CD14-positive monocyte (primary cell): ENCODE measurements at regions not wholly inside any gene's neighbourhood (a gene's known extent, or its start where the extent isn't known, plus 50 kb on each side); places are given as distances from the start of the nearest gene placed in this dataset.

Experiments
- DNase-seq, 3 donors: peaks; one replicate each; pipeline ENCODE4 v3.0.0-alpha.2; 2011 to 2022
- H2AFZ ChIP-seq: 2 replicates; pipeline ENCODE4 v1.6.0; 2012; ENCODE audit warnings: mild to moderate bottlenecking, low read depth, low read length, inconsistent platforms; ENCODE audit not compliant: insufficient read depth, poor library complexity, severe bottlenecking
- H3K27ac ChIP-seq, 2 donors: 1 replicate in 1 of 2; 2 replicates in 1 of 2; pipeline ENCODE4 v1.5.1; 2012 to 2013; ENCODE audit warnings: low read length in 2 of 2, control low read depth in 1 of 2, inconsistent platforms in 1 of 2, low read depth in 1 of 2, mild to moderate bottlenecking in 1 of 2
- H3K27me3 ChIP-seq, 2 donors: one replicate each; pipeline versions ENCODE4 v1.6.0 to v1.6.1; 2011 to 2013; ENCODE audit warnings: low read length in 2 of 2; ENCODE audit not compliant: control insufficient read depth in 2 of 2, insufficient read depth in 2 of 2
- H3K36me3 ChIP-seq, 2 donors: replicated peaks in 1 of 2; 1 replicate in 1 of 2; 2 replicates in 1 of 2; pipeline versions ENCODE4 v1.5.1 to v1.6.1; 2012 to 2013; ENCODE audit warnings: low read length in 2 of 2, control low read depth in 1 of 2, inconsistent platforms in 1 of 2, mild to moderate bottlenecking in 1 of 2; ENCODE audit not compliant: insufficient read depth in 2 of 2, control insufficient read depth in 1 of 2
- H3K4me1 ChIP-seq, 2 donors: 1 replicate in 1 of 2; 2 replicates in 1 of 2; pipeline versions ENCODE4 v1.5.1 to v1.6.1; 2012 to 2013; ENCODE audit warnings: low read length in 2 of 2, control low read depth in 1 of 2, inconsistent platforms in 1 of 2, mild to moderate bottlenecking in 1 of 2, moderate library complexity in 1 of 2; ENCODE audit not compliant: insufficient read depth in 2 of 2, control insufficient read depth in 1 of 2
- H3K4me2 ChIP-seq: replicated peaks from 2 replicates; pipeline ENCODE3; 2012; ENCODE audit warnings: low read length, moderate library complexity, mild to moderate bottlenecking; ENCODE audit not compliant: poor library complexity, severe bottlenecking; ENCODE audit errors: extremely low read depth
- H3K4me3 ChIP-seq, 3 experiments: fragments of 200-600 bp in 1 of 3; sonication (generic) in 1 of 3; replicated peaks in 1 of 3; 1 replicate in 2 of 3; 2 replicates in 1 of 3; pipeline ENCODE4 v1.5.1; 2011 to 2013; ENCODE audit warnings: low read length in 3 of 3, mild to moderate bottlenecking in 3 of 3, control low read depth in 2 of 3, low read depth in 2 of 3, inconsistent platforms in 1 of 3, moderate library complexity in 1 of 3
- H3K79me2 ChIP-seq: 2 replicates; pipeline ENCODE4 v1.6.0; 2012; ENCODE audit warnings: mild to moderate bottlenecking, control low read depth, inconsistent platforms, low read length, moderate library complexity; ENCODE audit not compliant: insufficient read depth
- H3K9ac ChIP-seq: 2 replicates; pipeline ENCODE4 v1.6.0; 2017; ENCODE audit warnings: low read length, mild to moderate bottlenecking; ENCODE audit not compliant: insufficient read depth, poor library complexity, severe bottlenecking
- H3K9me3 ChIP-seq, 2 donors: replicated peaks in 1 of 2; 1 replicate in 1 of 2; 2 replicates in 1 of 2; pipeline versions ENCODE4 v1.5.1 to v1.6.1; 2012 to 2013; ENCODE audit warnings: low read length in 2 of 2, control low read depth in 1 of 2; ENCODE audit not compliant: control insufficient read depth in 1 of 2, insufficient read depth in 1 of 2
- H4K20me1 ChIP-seq: 2 replicates; pipeline ENCODE4 v1.6.0; 2012; ENCODE audit warnings: mild to moderate bottlenecking, low read length, control low read depth, moderate library complexity; ENCODE audit not compliant: insufficient read depth
- H3K27ac Mint-ChIP-seq, 7 donors: one replicate each; pipeline ENCODE4 v1.8.0; 2020; ENCODE audit warnings: mild to moderate bottlenecking in 7 of 7, mixed read lengths in 7 of 7, moderate library complexity in 6 of 7, inconsistent platforms in 2 of 7
- H3K27me3 Mint-ChIP-seq, 3 donors: one replicate each; pipeline ENCODE4 v1.8.0; 2021 to 2022; ENCODE audit warnings: low read depth in 3 of 3, mild to moderate bottlenecking in 3 of 3, mixed read lengths in 3 of 3, moderate library complexity in 3 of 3, inconsistent platforms in 1 of 3
- H3K36me3 Mint-ChIP-seq, 2 donors: one replicate each; pipeline ENCODE4 v1.8.0; 2020; ENCODE audit warnings: mixed read lengths in 2 of 2, inconsistent platforms in 1 of 2, mild to moderate bottlenecking in 1 of 2
- H3K4me1 Mint-ChIP-seq: one replicate; pipeline ENCODE4 v1.8.0; 2020; ENCODE audit warnings: mild to moderate bottlenecking, mixed read lengths
- H3K4me3 Mint-ChIP-seq, 2 donors: one replicate each; pipeline ENCODE4 v1.8.0; 2020; ENCODE audit warnings: mild to moderate bottlenecking in 2 of 2, mixed read lengths in 2 of 2, moderate library complexity in 1 of 2
- H3K9me3 Mint-ChIP-seq, 7 donors: one replicate each; pipeline ENCODE4 v1.8.0; 2020 to 2022; ENCODE audit warnings: mixed read lengths in 7 of 7, mild to moderate bottlenecking in 6 of 7, moderate library complexity in 6 of 7, inconsistent platforms in 2 of 7
- CTCF ChIP-seq: fragments of 200-600 bp; IDR thresholded peaks from one replicate; pipeline ENCODE4 v1.8.0; 2022; ENCODE audit warnings: antibody characterized with exemption, mild to moderate bottlenecking
- WGBS: methylation state at CpG from one replicate; pipeline ENCODE4 v1.1.5; 2013; ENCODE audit warnings: missing lambda C conversion rate; ENCODE audit not compliant: insufficient coverage; 5-methylcytosine and 5-hydroxymethylcytosine counted together
- intact Hi-C, 2 donors: fragments of 100-400 bp; cut with micrococcal nuclease; formaldehyde crosslinking; loops; one replicate each; pipeline versions ENCODE4 v1.15.0 to v1.15.1; 2023

DNA sequence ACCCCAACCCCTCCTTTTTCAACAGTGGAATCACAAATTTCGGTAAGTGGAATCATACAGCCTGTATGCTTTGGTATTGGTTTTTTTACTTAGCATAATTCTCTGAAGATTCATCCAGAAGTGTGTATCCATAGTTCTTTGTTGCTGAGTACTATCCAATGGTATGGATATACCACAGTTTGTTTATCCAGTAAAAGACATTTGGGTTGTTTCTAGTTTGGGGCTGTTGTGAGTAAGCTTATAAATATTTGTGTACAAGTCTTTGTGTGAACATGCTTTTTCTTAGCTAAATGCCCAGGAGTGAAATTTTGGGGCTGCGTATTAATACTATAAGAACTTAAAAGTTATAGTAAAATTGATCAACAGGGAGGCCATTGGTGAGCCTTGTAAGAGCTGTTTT is 57.5 kb upstream of the GC start:
- DNase-seq, result no peak
- H3K36me3 ChIP-seq, result no peaks in the 10 kb centered on the region
- H3K4me3 ChIP-seq, result no peak overlapping the region
- H3K4me1 Mint-ChIP-seq, result no peaks in the 10 kb centered on the region
- H3K27ac ChIP-seq, result no peak overlapping the region
- no peak overlapping the region for H3K4me3 Mint-ChIP-seq
- intact Hi-C loops, result no loop called here
- H3K4me1 ChIP-seq, result no peaks in the 10 kb centered on the region
- H3K4me2 ChIP-seq, result no peak overlapping the region
- TF ChIP-seq CTCF, result no peak
- peaks cover 0 to 12% (median 3%) of the 10 kb centered on the region in 7 donors for H3K9me3 Mint-ChIP-seq
- H4K20me1 ChIP-seq, result no peaks in the 10 kb centered on the region
- WGBS, result no CpG with 5 or more reads among the region's 2 CpGs
- H3K9me3 ChIP-seq, result peaks cover 0 to 8% of the 10 kb centered on the region in 2 donors
- no peak overlapping the region for H3K27ac Mint-ChIP-seq
- no peak overlapping the region for H3K9ac ChIP-seq
- no peaks in the 10 kb centered on the region for H3K27me3 ChIP-seq
- H3K79me2 ChIP-seq, result no peaks in the 10 kb centered on the region
- no peaks in the 10 kb centered on the region for H3K36me3 Mint-ChIP-seq
- no peak overlapping the region for H2AFZ ChIP-seq
- no peaks in the 10 kb centered on the region for H3K27me3 Mint-ChIP-seq

DNA sequence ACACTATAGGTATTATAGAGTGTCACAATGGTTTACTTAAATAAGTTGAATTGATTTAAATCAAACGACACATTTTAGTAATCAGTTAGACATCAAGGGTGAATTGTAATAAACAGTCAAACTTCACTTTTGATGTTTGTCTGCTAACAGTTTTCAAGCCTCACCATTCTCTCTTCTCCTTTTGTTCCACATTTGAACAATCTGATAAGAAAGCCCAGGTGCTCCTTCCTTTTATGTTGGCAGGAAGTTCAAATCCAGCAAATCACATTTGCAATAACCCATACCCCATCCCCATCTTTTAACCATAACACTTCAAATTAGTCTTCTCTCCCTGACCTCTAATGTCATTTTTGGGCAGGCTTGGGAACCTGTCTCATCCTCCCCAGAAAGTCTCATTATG is 63.4 kb upstream of the GC start:
- no peak overlapping the region for H3K9ac ChIP-seq
- no peak overlapping the region for H2AFZ ChIP-seq
- intact Hi-C loops, result no loop called here
- H3K27me3 ChIP-seq, result no peaks in the 10 kb centered on the region
- peaks cover 0 to 1% (median 0%) of the 10 kb centered on the region in 3 donors for H3K27me3 Mint-ChIP-seq
- H3K4me3 ChIP-seq, result no peak overlapping the region
- H3K9me3 ChIP-seq, result peaks cover 0 to 8% of the 10 kb centered on the region in 2 donors
- TF ChIP-seq CTCF, result no peak
- no peak overlapping the region for H3K27ac Mint-ChIP-seq
- H3K4me1 Mint-ChIP-seq, result no peaks in the 10 kb centered on the region
- H3K4me3 Mint-ChIP-seq, result no peak overlapping the region
- H3K9me3 Mint-ChIP-seq, result peaks cover 0 to 5% (median 0%) of the 10 kb centered on the region in 7 donors
- no peak overlapping the region for H3K4me2 ChIP-seq
- H3K36me3 ChIP-seq, result no peaks in the 10 kb centered on the region
- H3K27ac ChIP-seq, result no peak overlapping the region
- H3K36me3 Mint-ChIP-seq, result no peaks in the 10 kb centered on the region
- DNase-seq, result no peak
- no peaks in the 10 kb centered on the region for H3K4me1 ChIP-seq
- no peaks in the 10 kb centered on the region for H3K79me2 ChIP-seq
- no peaks in the 10 kb centered on the region for H4K20me1 ChIP-seq
- WGBS, result no CpG with 5 or more reads among the region's 1 CpG
